IPS-NIHi7 (cell line): ENCODE measurements at regions not wholly inside any gene's neighbourhood (a gene's known extent, or its start where the extent isn't known, plus 50 kb on each side); places are given as distances from the start of the nearest gene placed in this dataset.

Source experiments
- DNase-seq: peaks from one replicate; pipeline ENCODE4 v3.0.0; 2012; ENCODE audit warnings: mixed read lengths; ENCODE audit errors: extremely low spot score

- no peak for DNase-seq
Observed at GRCh38 chr3:84877092-84877491, 81.7 kb upstream of the CADM2 start.

GRCh38 chr3:84881288-84881687 is 77.5 kb upstream of the CADM2 start:
- no peak for DNase-seq

GRCh38 chr3:84885199-84885882 is 73.4 kb upstream of the CADM2 start:
- DNase-seq = no peak

GRCh38 chr3:84891851-84892250 is 66.9 kb upstream of the CADM2 start:
- DNase-seq = no peak

GRCh38 chr3:84893211-84893610 is 65.6 kb upstream of the CADM2 start:
- no peak for DNase-seq

GRCh38 chr3:84904212-84904611 is 54.6 kb upstream of the CADM2 start:
- no peak for DNase-seq

GRCh38 chr3:84904816-84905555 is 53.8 kb upstream of the CADM2 start:
- DNase-seq = peak; percentile 7

- DNase-seq = no peak
Observed at GRCh38 chr3:84905556-84905920, 53.3 kb upstream of the CADM2 start.

GRCh38 chr3:84906065-84906464 is 52.7 kb upstream of the CADM2 start:
- DNase-seq = no peak
